Neural cell (in vitro differentiated cells): ENCODE measurements at regions not wholly inside any gene's neighbourhood (a gene's known extent, or its start where the extent isn't known, plus 50 kb on each side); places are given as distances from the start of the nearest gene placed in this dataset.

Source experiments
- H2AFZ ChIP-seq: fragments of 200-600, 300-800 bp; sonication (generic), shearing (Covaris generic); 2 replicates; pipeline ENCODE4 v1.6.0; 2014; ENCODE audit warnings: low read depth, mild to moderate bottlenecking, antibody characterized with exemption, low read length, moderate library complexity
- H3F3A ChIP-seq: fragments of 200-600 bp; shearing (Covaris generic); 2 replicates; pipeline ENCODE4 v1.6.1; 2016; ENCODE audit warnings: mild to moderate bottlenecking, moderate library complexity, mixed read lengths, antibody characterized with exemption, low read length; ENCODE audit not compliant: insufficient read depth, poor library complexity, severe bottlenecking
- H3K27ac ChIP-seq: fragments of 200-600, 300-800 bp; sonication (generic), shearing (Covaris generic); 2 replicates; pipeline ENCODE4 v1.5.1; 2014; ENCODE audit warnings: mild to moderate bottlenecking, low read length, moderate library complexity
- H3K27me3 ChIP-seq: fragments of 300-800, 200-600 bp; sonication (generic), shearing (Covaris generic); 2 replicates; pipeline ENCODE4 v1.6.0; 2014; ENCODE audit warnings: mild to moderate bottlenecking, low read depth, low read length, moderate library complexity; ENCODE audit not compliant: insufficient read depth
- H3K36me3 ChIP-seq: fragments of 300-800, 200-600 bp; sonication (generic), shearing (Covaris generic); 2 replicates; pipeline ENCODE4 v1.5.1; 2014; ENCODE audit warnings: mild to moderate bottlenecking, antibody characterized with exemption, low read length, moderate library complexity; ENCODE audit not compliant: insufficient read depth
- H3K4me2 ChIP-seq: fragments of 300-800, 200-600 bp; sonication (generic), shearing (Covaris generic); 2 replicates; pipeline ENCODE4 v1.6.0; 2014; ENCODE audit warnings: mild to moderate bottlenecking, low read length
- H3K4me3 ChIP-seq: fragments of 300-800, 200-600 bp; sonication (generic), shearing (Covaris generic); 2 replicates; pipeline ENCODE4 v1.5.1; 2014; ENCODE audit warnings: mild to moderate bottlenecking, low read length, moderate library complexity
- H3K79me2 ChIP-seq: fragments of 200-600 bp; shearing (Covaris generic); replicated peaks from 2 replicates; pipeline ENCODE4 v1.6.0; 2014; ENCODE audit warnings: mild to moderate bottlenecking, low read length, moderate library complexity; ENCODE audit not compliant: insufficient read depth
- H3K9ac ChIP-seq: fragments of 300-800, 200-600 bp; sonication (generic), shearing (Covaris generic); 2 replicates; pipeline ENCODE4 v1.6.1; 2016; ENCODE audit warnings: mild to moderate bottlenecking, low read length, mixed read lengths
- H3K9me2 ChIP-seq: fragments of 200-600 bp; shearing (Covaris generic); 2 replicates; pipeline ENCODE4 v1.6.1; 2016; ENCODE audit warnings: mild to moderate bottlenecking, low read length, mixed read lengths; ENCODE audit not compliant: insufficient read depth
- H3K9me3 ChIP-seq: fragments of 200-600, 300-800 bp; sonication (generic), shearing (Covaris generic); 2 replicates; pipeline ENCODE4 v1.6.1; 2016; ENCODE audit warnings: mild to moderate bottlenecking, mixed run types, low read length, moderate library complexity, mixed read lengths
- H4K20me1 ChIP-seq: fragments of 200-600 bp; shearing (Covaris generic); 2 replicates; pipeline ENCODE4 v1.6.1; 2016; ENCODE audit warnings: mild to moderate bottlenecking, mixed run types; ENCODE audit not compliant: insufficient read depth
- CTCF ChIP-seq: fragments of 450-650 bp; IDR thresholded peaks from 2 replicates; pipeline ENCODE4 v1.5.1; 2014; ENCODE audit warnings: antibody characterized with exemption, mild to moderate bottlenecking, moderate library complexity; ENCODE audit not compliant: poor library complexity, severe bottlenecking
- EP300 ChIP-seq: fragments of 450-650 bp; conservative IDR thresholded peaks from 2 replicates; pipeline ENCODE4 v1.6.1; 2014; ENCODE audit warnings: antibody characterized with exemption, mild to moderate bottlenecking, moderate library complexity; ENCODE audit not compliant: poor library complexity, severe bottlenecking
- EZH2 ChIP-seq: fragments of 200-600, 300-800 bp; shearing (Covaris generic), sonication (generic); IDR thresholded peaks from 2 replicates; pipeline ENCODE4 v1.6.1; 2014; ENCODE audit warnings: antibody characterized with exemption, low read length, borderline replicate concordance, mild to moderate bottlenecking; ENCODE audit not compliant: insufficient read depth, poor library complexity, severe bottlenecking
- MXI1 ChIP-seq: fragments of 450-650 bp; conservative IDR thresholded peaks from 2 replicates; pipeline ENCODE4 v1.6.1; 2014; ENCODE audit warnings: antibody characterized with exemption, mild to moderate bottlenecking; ENCODE audit not compliant: poor library complexity, severe bottlenecking
- POLR2AphosphoS5 ChIP-seq: IDR thresholded peaks from 2 replicates; pipeline ENCODE4 v1.6.1; 2012
- RAD21 ChIP-seq: fragments of 450-650 bp; conservative IDR thresholded peaks from 2 replicates; pipeline ENCODE4 v1.6.1; 2014; ENCODE audit warnings: antibody characterized with exemption, mild to moderate bottlenecking, moderate library complexity
- REST ChIP-seq: IDR thresholded peaks from 2 replicates; pipeline ENCODE4 v1.6.1; 2012; ENCODE audit warnings: borderline replicate concordance
- SMC3 ChIP-seq: fragments of 450-650 bp; conservative IDR thresholded peaks from 2 replicates; pipeline ENCODE4 v1.6.1; 2014; ENCODE audit warnings: antibody characterized with exemption, mild to moderate bottlenecking, moderate library complexity; ENCODE audit not compliant: poor library complexity
- TAF1 ChIP-seq: IDR thresholded peaks from 2 replicates; pipeline ENCODE4 v1.6.1; 2012; ENCODE audit warnings: low read depth

GRCh38 chr2:176727696-176728095 lies 458.5 kb downstream of the MTX2 start:
- H3K27ac ChIP-seq: no peak overlapping the region
- no peaks in the 10 kb centered on the region for H3K27me3 ChIP-seq
- H3F3A ChIP-seq: no peaks in the 10 kb centered on the region
- no peaks in the 10 kb centered on the region for H4K20me1 ChIP-seq
- no peak overlapping the region for H3K4me3 ChIP-seq
- H3K36me3 ChIP-seq: no peaks in the 10 kb centered on the region
- H3K9ac ChIP-seq: no peak overlapping the region
- no peaks in the 10 kb centered on the region for H3K9me3 ChIP-seq
- no peaks in the 10 kb centered on the region for H3K79me2 ChIP-seq
- H3K9me2 ChIP-seq: no peaks in the 10 kb centered on the region
- TF ChIP-seq EZH2 (no peak), MXI1 (no peak), EP300 (no peak), SMC3 (no peak), RAD21 (no peak), POLR2AphosphoS5 (no peak), REST (no peak), TAF1 (no peak), CTCF (no peak)
- no peak overlapping the region for H2AFZ ChIP-seq
- H3K4me2 ChIP-seq: no peak overlapping the region

GRCh38 chr2:176729706-176730569 lies 460.7 kb downstream of the MTX2 start:
- no peak for TF ChIP-seq SMC3
- TF ChIP-seq POLR2AphosphoS5: no peak
- no peak for TF ChIP-seq MXI1
- TF ChIP-seq REST: no peak
- TF ChIP-seq TAF1: no peak
- no peak for TF ChIP-seq CTCF
- TF ChIP-seq EZH2: no peak
- TF ChIP-seq EP300: no peak
- no peak for TF ChIP-seq RAD21
- no peaks in the 10 kb centered on the region for H3K9me2 ChIP-seq
- H2AFZ ChIP-seq: no peak overlapping the region
- H3F3A ChIP-seq: no peaks in the 10 kb centered on the region
- no peaks in the 10 kb centered on the region for H3K9me3 ChIP-seq
- H3K36me3 ChIP-seq: no peaks in the 10 kb centered on the region
- H3K79me2 ChIP-seq: no peaks in the 10 kb centered on the region
- H3K4me3 ChIP-seq: no peak overlapping the region
- H3K27ac ChIP-seq: no peak overlapping the region
- no peak overlapping the region for H3K4me2 ChIP-seq
- no peaks in the 10 kb centered on the region for H3K27me3 ChIP-seq
- no peak overlapping the region for H3K9ac ChIP-seq
- H4K20me1 ChIP-seq: no peaks in the 10 kb centered on the region
